Spleen (tissue), 11 donors: ENCODE measurements at regions not wholly inside any gene's neighbourhood (a gene's known extent, or its start where the extent isn't known, plus 50 kb on each side); places are given as distances from the start of the nearest gene placed in this dataset.

Source experiments
- DNase-seq: peaks from one replicate; pipeline ENCODE4 v3.0.0-alpha.2; 2020
- H3K27ac ChIP-seq, 8 donors: fragments of 200-600 bp; sonication (generic) in 7 of 8; 1 replicate in 4 of 8; 2 replicates in 4 of 8; pipeline versions ENCODE4 v1.5.0 to v1.8.0; 2016 to 2021; ENCODE audit warnings: inconsistent platforms in 4 of 8, mild to moderate bottlenecking in 4 of 8, moderate library complexity in 1 of 8
- H3K27me3 ChIP-seq, 7 donors: fragments of 200-600 bp; sonication (generic) in 6 of 7; replicated peaks in 1 of 7; 1 replicate in 4 of 7; 2 replicates in 3 of 7; pipeline versions ENCODE4 v1.5.0 to v1.8.0; 2016 to 2021; ENCODE audit warnings: inconsistent platforms in 3 of 7, mild to moderate bottlenecking in 1 of 7
- H3K36me3 ChIP-seq, 6 donors: fragments of 200-600 bp; sonication (generic) in 5 of 6; 1 replicate in 4 of 6; 2 replicates in 2 of 6; pipeline versions ENCODE4 v1.5.0 to v1.8.0; 2016 to 2021; ENCODE audit warnings: inconsistent platforms in 2 of 6
- H3K4me1 ChIP-seq, 6 donors: fragments of 200-600 bp; sonication (generic) in 5 of 6; 1 replicate in 3 of 6; 2 replicates in 3 of 6; pipeline versions ENCODE4 v1.5.0 to v1.8.0; 2016 to 2021; ENCODE audit warnings: inconsistent platforms in 3 of 6
- H3K4me3 ChIP-seq, 8 donors: fragments of 200-600 bp; sonication (generic) in 7 of 8; 1 replicate in 4 of 8; 2 replicates in 4 of 8; pipeline versions ENCODE4 v1.5.0 to v1.8.0; 2016 to 2021; ENCODE audit warnings: inconsistent platforms in 4 of 8, mild to moderate bottlenecking in 4 of 8, moderate library complexity in 2 of 8
- H3K9me3 ChIP-seq, 8 donors: fragments of 200-600 bp; sonication (generic) in 7 of 8; 1 replicate in 4 of 8; 2 replicates in 4 of 8; pipeline versions ENCODE4 v1.5.0 to v1.8.0; 2016 to 2021; ENCODE audit warnings: inconsistent platforms in 4 of 8
- CTCF ChIP-seq, 11 experiments: fragments of 200-600 bp in 7 of 11; fragments of 450-650 bp in 4 of 11; sonication (generic) in 4 of 11; IDR thresholded peaks in 8 of 11; conservative IDR thresholded peaks in 3 of 11; 1 replicate in 7 of 11; 2 replicates in 4 of 11; pipeline versions ENCODE4 v1.4.0 to v1.8.0; 2016 to 2021; ENCODE audit warnings: antibody characterized with exemption in 11 of 11, inconsistent platforms in 4 of 11, mild to moderate bottlenecking in 1 of 11
- POLR2A ChIP-seq, 3 donors: fragments of 450-650 bp; IDR thresholded peaks; one replicate each; pipeline ENCODE4 v1.5.1; 2017; ENCODE audit warnings: antibody characterized with exemption in 3 of 3, mild to moderate bottlenecking in 1 of 3
- POLR2AphosphoS5 ChIP-seq, 3 donors: sonication (generic); formaldehyde crosslinking; IDR thresholded peaks; one replicate each; pipeline ENCODE4 v1.5.1; 2017; ENCODE audit warnings: antibody characterized with exemption in 3 of 3
- WGBS, 5 donors: extraction: QIAGEN DNeasy Blood & Tissue Kit in 3 of 5; methylation state at CpG; one replicate each; pipeline versions ENCODE4 v1.1.5 to v1.1.7; 2013 to 2018; 5-methylcytosine and 5-hydroxymethylcytosine counted together
- intact Hi-C: fragments of 100-400 bp; cut with DNase I; formaldehyde crosslinking; loops from one replicate; pipeline ENCODE4 v1.15.0; 2023; ENCODE audit warnings: low total_unique reads
- donor health status: healthy with polysubstance abuse.
- donor health status: DM: no; HTN: no; CAD: no; lungs with moderate emphysema.
- donor health status: DM: no; HTN: no; CAD: no.
- donor health status: Bipolar disorder and iron deficiency.
- donor health status: healthy.
- donor health status: DM: no; HTN: no; CAD: no.
- donor health status: DM: yes; HTN: yes; CAD: no.

- Histone ChIP-seq H3K9me3 (no peaks in the 10 kb centered on the region), H3K36me3 (no peaks in the 10 kb centered on the region), H3K4me3 (no peak overlapping the region), H3K27me3 (no peaks in the 10 kb centered on the region), H3K4me1 (no peaks in the 10 kb centered on the region), H3K27ac (no peak overlapping the region)
- intact Hi-C loops, result no loop called here
- 81 to 93% (median 91%) methylated on average over 2 of the region's 2 CpGs for WGBS, 5 donors
- TF ChIP-seq CTCF (IDR thresholded peaks at IDR 0.05 in 8 of 11, conservative IDR thresholded peaks at IDR 0.05 in 3 of 11) (no peak), POLR2AphosphoS5 (IDR thresholded peaks at IDR 0.05) (no peak), POLR2A (IDR thresholded peaks at IDR 0.05) (no peak)
- DNase-seq, result no peak
Observed at GRCh38 chr4:159545556-159545955, 442.7 kb downstream of the RAPGEF2 start.

- H3K4me1 ChIP-seq, result no peaks in the 10 kb centered on the region
- 90 to 100% (median 95%) methylated on average over 1 of the region's 1 CpG for WGBS, 5 donors
- no peaks in the 10 kb centered on the region for H3K36me3 ChIP-seq
- intact Hi-C loops, result no loop called here
- H3K27me3 ChIP-seq, result no peaks in the 10 kb centered on the region
- H3K9me3 ChIP-seq, result no peaks in the 10 kb centered on the region
- no peak for DNase-seq
- no peak overlapping the region for H3K27ac ChIP-seq
- TF ChIP-seq POLR2AphosphoS5 (IDR thresholded peaks at IDR 0.05) (no peak), CTCF (IDR thresholded peaks at IDR 0.05 in 8 of 11, conservative IDR thresholded peaks at IDR 0.05 in 3 of 11) (no peak), POLR2A (IDR thresholded peaks at IDR 0.05) (no peak)
- no peak overlapping the region for H3K4me3 ChIP-seq
Observed at GRCh38 chr4:159547645-159548308, 444.9 kb downstream of the RAPGEF2 start.

- H3K27ac ChIP-seq, result no peak overlapping the region
- no peaks in the 10 kb centered on the region for H3K27me3 ChIP-seq
- no peak for TF ChIP-seq POLR2AphosphoS5 (IDR thresholded peaks at IDR 0.05)
- no peak for TF ChIP-seq CTCF (IDR thresholded peaks at IDR 0.05 in 8 of 11, conservative IDR thresholded peaks at IDR 0.05 in 3 of 11)
- TF ChIP-seq POLR2A (IDR thresholded peaks at IDR 0.05), result no peak
- no peaks in the 10 kb centered on the region for H3K9me3 ChIP-seq
- H3K36me3 ChIP-seq, result no peaks in the 10 kb centered on the region
- intact Hi-C loops, result no loop called here
- H3K4me1 ChIP-seq, result no peaks in the 10 kb centered on the region
- DNase-seq, result no peak
- 88 to 95% (median 92%) methylated on average over 2 of the region's 2 CpGs for WGBS, 5 donors
- no peak overlapping the region for H3K4me3 ChIP-seq
Observed at GRCh38 chr4:159549098-159549518, 446.2 kb downstream of the RAPGEF2 start.

GRCh38 chr4:159551281-159551680, 448.4 kb downstream of the RAPGEF2 start:
- TF ChIP-seq POLR2AphosphoS5 (IDR thresholded peaks at IDR 0.05) (no peak), POLR2A (IDR thresholded peaks at IDR 0.05) (no peak), CTCF (IDR thresholded peaks at IDR 0.05 in 8 of 11, conservative IDR thresholded peaks at IDR 0.05 in 3 of 11) (no peak)
- Histone ChIP-seq H3K9me3 (no peaks in the 10 kb centered on the region), H3K4me1 (no peaks in the 10 kb centered on the region), H3K4me3 (no peak overlapping the region), H3K36me3 (no peaks in the 10 kb centered on the region), H3K27ac (no peak overlapping the region), H3K27me3 (no peaks in the 10 kb centered on the region)
- intact Hi-C loops, result no loop called here
- DNase-seq, result no peak
- WGBS, 5 donors, result 0 to 57% (median 51%) methylated on average over 1 of the region's 1 CpG
